GM12864 (cell line): ENCODE measurements at regions not wholly inside any gene's neighbourhood (a gene's known extent, or its start where the extent isn't known, plus 50 kb on each side); places are given as distances from the start of the nearest gene placed in this dataset.

Experiments
- DNase-seq: peaks from one replicate; pipeline ENCODE4 v3.0.0-alpha.2; 2011; ENCODE audit warnings: low read depth
- H3K4me3 ChIP-seq: 2 replicates; pipeline ENCODE4 v1.5.1; 2011; ENCODE audit warnings: mild to moderate bottlenecking, low read depth, low read length, control low read depth
- CTCF ChIP-seq: IDR thresholded peaks from 2 replicates; pipeline ENCODE4 v1.5.1; 2011; ENCODE audit warnings: low read depth, mild to moderate bottlenecking, moderate library complexity, low read length, control low read depth, inconsistent platforms; ENCODE audit errors: missing control alignments

- DNase-seq = no peak
- TF ChIP-seq CTCF = peak; percentile 77
- H3K4me3 ChIP-seq = no peak overlapping the region
These were observed 58.2 kb upstream of the NKX2-2 start for GRCh38 chr20:21571841-21572690.

- H3K4me3 ChIP-seq = no peak overlapping the region
These were observed 56.6 kb upstream of the NKX2-2 start for GRCh38 chr20:21570285-21570992.

GRCh38 chr20:21569586-21569985 is 55.7 kb upstream of the NKX2-2 start:
- no peak for TF ChIP-seq CTCF
- no peak overlapping the region for H3K4me3 ChIP-seq
- DNase-seq = no peak

More at GRCh38 chr20:21570285-21570992, 56.6 kb upstream of the NKX2-2 start:
- DNase-seq = no peak
- no peak for TF ChIP-seq CTCF

GRCh38 chr20:21564127-21564773 is 50.4 kb upstream of the NKX2-2 start:
- TF ChIP-seq CTCF = no peak

More at GRCh38 chr20:21564127-21564773, 50.4 kb upstream of the NKX2-2 start:
- H3K4me3 ChIP-seq = no peak overlapping the region
- DNase-seq = no peak
